ENCODE measurements at regions not wholly inside any gene's neighbourhood (a gene's known extent, or its start where the extent isn't known, plus 50 kb on each side); places are given as distances from the start of the nearest gene placed in this dataset.

DNA sequence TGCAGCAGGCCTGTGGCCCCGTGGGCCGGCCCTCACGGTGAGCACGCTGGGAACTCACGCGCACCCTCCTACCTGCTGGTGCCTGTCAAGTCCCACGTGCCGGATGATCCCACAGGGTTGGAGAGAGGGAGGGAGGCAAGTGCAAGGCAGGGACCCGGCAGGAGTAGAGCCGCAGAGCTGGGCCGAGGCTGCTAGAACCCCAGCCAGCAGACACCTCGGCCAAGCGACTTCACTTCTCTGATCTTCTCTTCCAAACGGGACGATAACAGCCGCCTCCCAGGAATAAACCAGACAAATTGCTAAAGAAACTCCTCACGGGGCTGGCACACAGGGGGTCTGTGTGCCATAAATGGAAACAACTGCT, 1232.8 kb downstream of the TBC1D22A start:
- intact Hi-C loops (cut with DNase I), result no loop called here
- no peaks in the 10 kb centered on the region for H3K9me3 ChIP-seq
- 81 to 83% methylated on average over 8 to 9 of the region's 17 CpGs for WGBS, 2 donors
- H3K27ac ChIP-seq, result no peak overlapping the region
- no peaks in the 10 kb centered on the region for H3K4me1 ChIP-seq
- no peaks in the 10 kb centered on the region for H3K36me3 ChIP-seq
- TF ChIP-seq, protein P1, sequence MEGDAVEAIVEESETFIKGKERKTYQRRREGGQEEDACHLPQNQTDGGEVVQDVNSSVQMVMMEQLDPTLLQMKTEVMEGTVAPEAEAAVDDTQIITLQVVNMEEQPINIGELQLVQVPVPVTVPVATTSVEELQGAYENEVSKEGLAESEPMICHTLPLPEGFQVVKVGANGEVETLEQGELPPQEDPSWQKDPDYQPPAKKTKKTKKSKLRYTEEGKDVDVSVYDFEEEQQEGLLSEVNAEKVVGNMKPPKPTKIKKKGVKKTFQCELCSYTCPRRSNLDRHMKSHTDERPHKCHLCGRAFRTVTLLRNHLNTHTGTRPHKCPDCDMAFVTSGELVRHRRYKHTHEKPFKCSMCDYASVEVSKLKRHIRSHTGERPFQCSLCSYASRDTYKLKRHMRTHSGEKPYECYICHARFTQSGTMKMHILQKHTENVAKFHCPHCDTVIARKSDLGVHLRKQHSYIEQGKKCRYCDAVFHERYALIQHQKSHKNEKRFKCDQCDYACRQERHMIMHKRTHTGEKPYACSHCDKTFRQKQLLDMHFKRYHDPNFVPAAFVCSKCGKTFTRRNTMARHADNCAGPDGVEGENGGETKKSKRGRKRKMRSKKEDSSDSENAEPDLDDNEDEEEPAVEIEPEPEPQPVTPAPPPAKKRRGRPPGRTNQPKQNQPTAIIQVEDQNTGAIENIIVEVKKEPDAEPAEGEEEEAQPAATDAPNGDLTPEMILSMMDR (IDR thresholded peaks at IDR 0.05), result no peak
- no peak for TF ChIP-seq POLR2A (IDR thresholded peaks at IDR 0.05)
- H3K4me3 ChIP-seq, result no peak overlapping the region
- H3K27me3 ChIP-seq, result peaks cover 0 to 21% (median 0%) of the 10 kb centered on the region in 4 donors
- DNase-seq, result no peak

DNA sequence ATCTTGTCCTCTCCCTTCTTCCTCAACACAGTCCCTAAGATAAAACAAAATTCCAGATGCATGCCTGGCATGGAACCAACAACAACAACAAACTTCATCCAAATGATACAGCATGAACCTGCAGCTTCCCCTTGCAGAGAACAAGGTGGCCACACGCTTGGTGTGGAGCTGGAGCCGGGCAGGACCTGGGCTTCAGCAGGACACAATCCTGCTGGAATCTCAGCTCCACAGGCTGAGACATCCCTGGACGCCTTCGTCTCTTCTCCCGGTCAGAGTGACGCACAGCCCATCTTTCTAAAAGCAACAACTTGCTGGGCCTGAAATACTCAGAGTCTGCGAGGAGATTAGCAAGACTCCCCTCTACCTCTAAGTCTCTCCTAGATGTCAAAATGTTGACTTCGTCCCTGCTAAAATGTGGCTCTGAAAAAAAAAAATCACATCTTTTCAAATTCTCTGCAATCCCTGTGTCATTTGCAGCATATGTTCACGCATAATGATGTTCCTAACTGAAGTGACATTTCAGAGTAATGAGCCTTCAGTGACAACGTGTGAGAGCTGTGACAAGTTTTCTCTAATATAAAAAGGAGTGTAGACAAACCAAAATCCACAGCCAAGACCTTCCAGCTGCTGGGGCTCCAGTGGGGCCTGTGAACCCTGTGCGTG, 1232.3 kb downstream of the TBC1D22A start:
- no peak for TF ChIP-seq POLR2A (IDR thresholded peaks at IDR 0.05)
- TF ChIP-seq, protein P1 (IDR thresholded peaks at IDR 0.05), result no peak
- Histone ChIP-seq H3K4me3 (no peak overlapping the region), H3K4me1 (no peaks in the 10 kb centered on the region), H3K9me3 (no peaks in the 10 kb centered on the region), H3K36me3 (no peaks in the 10 kb centered on the region), H3K27me3 (peaks cover 0 to 21% (median 0%) of the 10 kb centered on the region in 4 donors), H3K27ac (no peak overlapping the region)
- no peak for DNase-seq
- intact Hi-C loops (cut with DNase I), result no loop called here
- 81 to 89% methylated on average over 10 to 11 of the region's 11 CpGs for WGBS, 2 donors

DNA sequence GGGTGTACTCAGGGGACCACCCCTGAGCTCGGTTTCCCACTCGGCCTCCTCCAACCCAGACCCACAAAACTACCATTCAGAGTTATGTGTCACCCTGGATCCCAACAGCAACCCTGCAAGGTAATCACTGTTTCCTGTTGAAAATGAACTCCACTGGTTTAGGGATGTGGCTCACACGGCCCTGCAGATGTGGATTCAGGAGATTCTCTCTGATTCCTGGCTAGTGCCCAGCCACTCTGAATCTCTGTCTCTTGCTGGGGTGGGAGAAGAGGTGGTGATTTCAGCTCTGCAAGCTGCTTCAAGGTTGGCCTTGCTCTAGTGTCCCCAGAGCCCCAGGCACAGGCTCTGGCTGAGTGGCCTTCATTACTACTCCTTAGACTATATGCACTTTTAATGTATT, 1231.6 kb downstream of the TBC1D22A start:
- intact Hi-C loops (cut with DNase I), result no loop called here
- 29 to 55% methylated on average over 3 of the region's 3 CpGs for WGBS, 2 donors
- TF ChIP-seq POLR2A (IDR thresholded peaks at IDR 0.05), result no peak
- TF ChIP-seq, protein P1 (IDR thresholded peaks at IDR 0.05), result no peak

DNA sequence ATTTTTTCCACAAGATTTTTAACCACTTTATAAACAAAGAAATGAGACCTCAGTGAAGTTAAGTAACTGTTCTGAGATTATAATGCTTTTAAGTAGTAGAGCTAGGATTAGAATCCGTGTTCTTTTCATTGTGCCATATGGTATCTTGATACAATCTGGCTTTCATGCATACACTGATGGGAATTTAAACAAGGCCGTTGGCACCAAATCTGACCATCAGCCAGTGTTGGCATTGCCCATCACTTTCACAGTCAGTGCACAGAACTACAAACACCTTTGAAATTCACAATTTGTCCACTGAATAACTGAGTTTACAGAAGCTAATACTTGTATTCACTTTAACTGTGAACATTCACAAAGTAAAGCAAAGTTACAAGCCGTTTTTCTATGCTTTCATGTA, 1228.0 kb downstream of the TBC1D22A start:
- Histone ChIP-seq H3K4me3 (no peak overlapping the region), H3K36me3 (no peaks in the 10 kb centered on the region), H3K9me3 (peaks cover 0 to 14% (median 7%) of the 10 kb centered on the region in 3 donors), H3K27me3 (peaks cover 0 to 17% (median 0%) of the 10 kb centered on the region in 4 donors), H3K27ac (no peak overlapping the region), H3K4me1 (no peaks in the 10 kb centered on the region)
- 32 to 37% methylated on average over 3 of the region's 3 CpGs for WGBS, 2 donors
- no peak for TF ChIP-seq POLR2A (IDR thresholded peaks at IDR 0.05)
- TF ChIP-seq, protein P1 (IDR thresholded peaks at IDR 0.05), result no peak
- no peak for DNase-seq
- intact Hi-C loops (cut with DNase I), result no loop called here

More for the DNA sequence above, 1231.6 kb downstream of the TBC1D22A start:
- Histone ChIP-seq H3K27me3 (peaks cover 0 to 19% (median 0%) of the 10 kb centered on the region in 4 donors), H3K27ac (no peak overlapping the region), H3K36me3 (no peaks in the 10 kb centered on the region), H3K9me3 (no peaks in the 10 kb centered on the region), H3K4me1 (no peaks in the 10 kb centered on the region), H3K4me3 (no peak overlapping the region)
- DNase-seq, result no peak

DNA sequence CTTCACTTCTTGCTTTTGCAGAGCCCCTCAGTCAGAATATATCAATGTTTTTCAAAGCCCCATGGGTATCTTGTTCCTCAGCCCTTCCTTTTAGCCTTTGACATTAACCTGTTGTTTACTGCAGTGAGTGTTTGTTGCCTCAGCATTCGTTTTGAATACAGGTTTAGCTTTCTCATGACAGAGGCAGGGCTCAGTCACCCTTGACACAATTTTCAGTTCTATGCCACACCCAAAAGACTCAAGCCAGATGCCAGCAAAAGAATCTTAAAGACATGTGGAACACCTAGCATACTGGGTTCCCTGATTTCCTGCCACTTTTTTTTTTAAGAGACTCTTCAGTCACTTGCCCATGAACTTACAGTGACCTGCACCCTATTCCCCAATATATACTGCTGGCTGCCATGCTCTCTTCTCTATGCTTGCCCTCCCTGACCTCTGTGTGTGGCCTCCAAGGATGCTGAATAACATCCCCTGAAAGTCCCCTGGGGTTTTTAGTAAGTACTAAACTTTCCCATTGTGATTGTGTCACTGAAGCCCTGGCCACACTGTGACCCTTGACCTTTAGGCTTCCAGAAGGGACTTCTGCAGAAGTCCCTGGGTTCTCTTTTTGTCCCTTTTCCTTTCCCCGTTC, 1225.5 kb downstream of the TBC1D22A start:
- DNase-seq, result no peak
- no peaks in the 10 kb centered on the region for H3K4me1 ChIP-seq
- no peaks in the 10 kb centered on the region for H3K36me3 ChIP-seq
- 11 to 44% methylated on average over 2 of the region's 2 CpGs for WGBS, 2 donors
- no peak overlapping the region for H3K27ac ChIP-seq
- no peak overlapping the region for H3K4me3 ChIP-seq
- peaks cover 0 to 14% (median 7%) of the 10 kb centered on the region in 3 donors for H3K9me3 ChIP-seq
- intact Hi-C loops (cut with DNase I), result no loop called here
- TF ChIP-seq, protein P1 (IDR thresholded peaks at IDR 0.05), result no peak
- TF ChIP-seq POLR2A (IDR thresholded peaks at IDR 0.05), result no peak
- peaks cover 0 to 17% (median 0%) of the 10 kb centered on the region in 4 donors for H3K27me3 ChIP-seq

Measured in esophagus squamous epithelium (tissue), 5 donors.